ENCODE measurements at regions not wholly inside any gene's neighbourhood (a gene's known extent, or its start where the extent isn't known, plus 50 kb on each side); places are given as distances from the start of the nearest gene placed in this dataset.

- TF ChIP-seq CTCF (IDR thresholded peaks at IDR 0.05 in 2 of 3, conservative IDR thresholded peaks at IDR 0.05 in 1 of 3; ENCODE audit: insufficient read depth in 2 of 3, low read depth in 1 of 3, low read length in 3 of 3) (no peak), RFX5 (IDR thresholded peaks at IDR 0.05; ENCODE audit: low read depth, low read length) (no peak), ZNF436 (CRISPR knock-in tag; IDR thresholded peaks at IDR 0.05) (no peak), ELF4 (CRISPR knock-in tag; IDR thresholded peaks at IDR 0.05) (no peak), ZNF23 (CRISPR knock-in tag; IDR thresholded peaks at IDR 0.05) (no peak), PHB (CRISPR knock-in tag; IDR thresholded peaks at IDR 0.05) (no peak), RBFOX2 (IDR thresholded peaks at IDR 0.05; ENCODE audit: low read depth, low read length) (no peak), KDM1A (IDR thresholded peaks at IDR 0.05) (no peak), ZNF24 (IDR thresholded peaks at IDR 0.05) (no peak), ELF1 (tag; IDR thresholded peaks at IDR 0.05) (no peak), ZNF184 (CRISPR knock-in tag; IDR thresholded peaks at IDR 0.05) (no peak)
- TF ChIP-seq, protein P1, sequence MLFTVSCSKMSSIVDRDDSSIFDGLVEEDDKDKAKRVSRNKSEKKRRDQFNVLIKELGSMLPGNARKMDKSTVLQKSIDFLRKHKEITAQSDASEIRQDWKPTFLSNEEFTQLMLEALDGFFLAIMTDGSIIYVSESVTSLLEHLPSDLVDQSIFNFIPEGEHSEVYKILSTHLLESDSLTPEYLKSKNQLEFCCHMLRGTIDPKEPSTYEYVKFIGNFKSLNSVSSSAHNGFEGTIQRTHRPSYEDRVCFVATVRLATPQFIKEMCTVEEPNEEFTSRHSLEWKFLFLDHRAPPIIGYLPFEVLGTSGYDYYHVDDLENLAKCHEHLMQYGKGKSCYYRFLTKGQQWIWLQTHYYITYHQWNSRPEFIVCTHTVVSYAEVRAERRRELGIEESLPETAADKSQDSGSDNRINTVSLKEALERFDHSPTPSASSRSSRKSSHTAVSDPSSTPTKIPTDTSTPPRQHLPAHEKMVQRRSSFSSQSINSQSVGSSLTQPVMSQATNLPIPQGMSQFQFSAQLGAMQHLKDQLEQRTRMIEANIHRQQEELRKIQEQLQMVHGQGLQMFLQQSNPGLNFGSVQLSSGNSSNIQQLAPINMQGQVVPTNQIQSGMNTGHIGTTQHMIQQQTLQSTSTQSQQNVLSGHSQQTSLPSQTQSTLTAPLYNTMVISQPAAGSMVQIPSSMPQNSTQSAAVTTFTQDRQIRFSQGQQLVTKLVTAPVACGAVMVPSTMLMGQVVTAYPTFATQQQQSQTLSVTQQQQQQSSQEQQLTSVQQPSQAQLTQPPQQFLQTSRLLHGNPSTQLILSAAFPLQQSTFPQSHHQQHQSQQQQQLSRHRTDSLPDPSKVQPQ (CRISPR knock-in tag; IDR thresholded peaks at IDR 0.05; ENCODE audit: borderline replicate concordance), result no peak
- TF ChIP-seq, protein P2, sequence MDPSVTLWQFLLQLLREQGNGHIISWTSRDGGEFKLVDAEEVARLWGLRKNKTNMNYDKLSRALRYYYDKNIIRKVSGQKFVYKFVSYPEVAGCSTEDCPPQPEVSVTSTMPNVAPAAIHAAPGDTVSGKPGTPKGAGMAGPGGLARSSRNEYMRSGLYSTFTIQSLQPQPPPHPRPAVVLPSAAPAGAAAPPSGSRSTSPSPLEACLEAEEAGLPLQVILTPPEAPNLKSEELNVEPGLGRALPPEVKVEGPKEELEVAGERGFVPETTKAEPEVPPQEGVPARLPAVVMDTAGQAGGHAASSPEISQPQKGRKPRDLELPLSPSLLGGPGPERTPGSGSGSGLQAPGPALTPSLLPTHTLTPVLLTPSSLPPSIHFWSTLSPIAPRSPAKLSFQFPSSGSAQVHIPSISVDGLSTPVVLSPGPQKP (CRISPR knock-in tag; IDR thresholded peaks at IDR 0.05), result no peak
- TF ChIP-seq, protein P3, sequence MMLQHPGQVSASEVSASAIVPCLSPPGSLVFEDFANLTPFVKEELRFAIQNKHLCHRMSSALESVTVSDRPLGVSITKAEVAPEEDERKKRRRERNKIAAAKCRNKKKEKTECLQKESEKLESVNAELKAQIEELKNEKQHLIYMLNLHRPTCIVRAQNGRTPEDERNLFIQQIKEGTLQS (IDR thresholded peaks at IDR 0.05), result no peak
- TF ChIP-seq, protein P3 (CRISPR knock-in tag; conservative IDR thresholded peaks at IDR 0.05), result no peak
These were observed 1097.9 kb upstream of the CNTNAP5 start for GRCh38 chr2:122927197-122927596.
